MG63 (cell line): ENCODE measurements at regions not wholly inside any gene's neighbourhood (a gene's known extent, or its start where the extent isn't known, plus 50 kb on each side); places are given as distances from the start of the nearest gene placed in this dataset.

ENCODE experiments used
- DNase-seq: peaks from one replicate; pipeline ENCODE4 v3.0.0-alpha.2; 2020
- H3K27me3 ChIP-seq: fragments of 250-450 bp; sonication (Bioruptor Pico); 2 replicates; pipeline ENCODE4 v1.5.1; 2020; ENCODE audit warnings: mild to moderate bottlenecking, moderate library complexity
- H3K36me3 ChIP-seq: fragments of 250-450 bp; sonication (Bioruptor Pico); 2 replicates; pipeline ENCODE4 v1.5.1; 2020; ENCODE audit warnings: mild to moderate bottlenecking, moderate library complexity
- H3K4me3 ChIP-seq: fragments of 250-450 bp; sonication (Bioruptor Pico); 2 replicates; pipeline ENCODE4 v1.5.1; 2020; ENCODE audit warnings: mild to moderate bottlenecking, moderate library complexity
- H3K9me3 ChIP-seq: fragments of 250-450 bp; sonication (Bioruptor Pico); 2 replicates; pipeline ENCODE4 v1.5.1; 2020; ENCODE audit warnings: mild to moderate bottlenecking, moderate library complexity

DNA sequence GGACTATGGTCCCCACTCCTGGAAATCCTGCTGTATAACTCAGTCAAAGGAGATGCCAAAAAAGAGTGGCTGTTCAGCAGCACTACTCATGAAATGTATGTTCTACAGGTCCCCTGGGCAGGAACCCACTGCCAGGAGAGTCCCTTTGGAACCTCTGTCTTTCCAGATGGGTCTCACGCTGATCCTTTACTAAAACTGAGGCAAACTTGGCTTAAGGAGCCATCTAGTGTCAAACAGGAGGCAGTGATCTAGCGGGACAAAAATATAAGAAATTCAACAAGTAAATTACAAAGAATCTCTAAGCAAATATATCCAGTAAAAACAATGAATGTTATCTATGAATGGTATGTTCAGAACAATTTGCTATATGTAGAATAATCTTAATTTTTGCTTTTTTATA, 80.5 kb upstream of the PRMT6 start:
- Histone ChIP-seq H3K36me3 (no peaks in the 10 kb centered on the region), H3K27me3 (no peaks in the 10 kb centered on the region)

DNA sequence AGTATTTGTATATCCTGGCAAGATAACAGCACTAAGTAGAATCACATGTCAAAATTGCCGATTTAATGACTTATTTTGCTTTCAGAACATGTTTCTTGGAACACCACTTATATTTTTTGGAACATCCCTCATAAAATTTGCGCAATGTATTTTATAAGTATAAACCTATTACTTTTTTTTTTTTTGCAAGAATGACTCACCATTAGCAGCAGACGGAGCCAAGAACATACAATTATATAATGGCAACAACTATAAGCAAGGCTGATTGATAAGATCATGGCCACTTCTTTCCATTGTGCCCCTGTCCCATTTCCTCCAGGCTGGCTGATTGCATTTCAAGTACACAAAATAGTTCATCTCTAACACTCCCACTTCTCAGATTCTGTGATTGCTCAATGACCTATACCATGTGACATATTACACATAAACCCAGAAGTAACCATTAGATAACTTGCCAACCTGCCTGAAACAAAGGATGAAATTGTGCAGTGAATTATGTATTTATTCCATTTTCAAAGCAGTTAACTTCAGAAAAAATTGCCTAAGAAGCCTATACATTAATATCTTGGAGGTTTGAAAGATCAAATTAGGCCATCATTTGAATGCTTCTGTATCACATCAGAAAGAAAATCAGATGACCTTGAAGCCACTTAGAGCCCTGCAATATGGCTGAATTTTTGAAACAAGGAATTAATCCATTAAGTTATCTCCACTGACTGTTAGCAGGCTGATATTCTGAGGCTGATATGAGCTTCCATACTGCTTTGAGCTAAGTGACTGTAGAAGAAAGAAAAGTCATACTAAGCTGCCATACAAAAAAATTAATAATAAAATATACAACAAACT, 77.8 kb upstream of the PRMT6 start:
- Histone ChIP-seq H3K4me3 (no peak overlapping the region), H3K36me3 (no peaks in the 10 kb centered on the region), H3K9me3 (no peaks in the 10 kb centered on the region), H3K27me3 (no peaks in the 10 kb centered on the region)
- peak; percentile 15 for DNase-seq

More for the DNA sequence above, 80.5 kb upstream of the PRMT6 start:
- H3K9me3 ChIP-seq: no peaks in the 10 kb centered on the region
- H3K4me3 ChIP-seq: no peak overlapping the region
- DNase-seq: no peak

DNA sequence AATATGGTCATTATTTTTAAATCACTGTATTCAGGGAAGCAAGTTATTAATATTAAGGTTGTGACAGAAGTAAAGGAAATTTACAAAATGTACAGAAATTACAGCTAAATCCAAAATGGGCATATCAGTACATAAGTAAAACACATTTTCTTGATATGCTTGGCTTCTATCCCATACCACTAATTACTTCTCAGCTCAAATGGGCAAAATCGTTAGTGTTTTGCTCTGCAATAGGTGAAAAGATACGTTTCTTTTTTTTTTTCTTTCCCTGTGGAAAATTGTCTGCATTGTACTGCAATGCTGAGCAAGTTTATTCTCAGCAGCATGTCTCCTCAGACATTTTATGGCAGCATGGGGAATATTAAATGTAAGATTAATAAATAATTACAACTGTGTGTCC, 77.1 kb upstream of the PRMT6 start:
- Histone ChIP-seq H3K27me3 (no peaks in the 10 kb centered on the region), H3K36me3 (no peaks in the 10 kb centered on the region), H3K9me3 (no peaks in the 10 kb centered on the region), H3K4me3 (no peak overlapping the region)
- DNase-seq: no peak

DNA sequence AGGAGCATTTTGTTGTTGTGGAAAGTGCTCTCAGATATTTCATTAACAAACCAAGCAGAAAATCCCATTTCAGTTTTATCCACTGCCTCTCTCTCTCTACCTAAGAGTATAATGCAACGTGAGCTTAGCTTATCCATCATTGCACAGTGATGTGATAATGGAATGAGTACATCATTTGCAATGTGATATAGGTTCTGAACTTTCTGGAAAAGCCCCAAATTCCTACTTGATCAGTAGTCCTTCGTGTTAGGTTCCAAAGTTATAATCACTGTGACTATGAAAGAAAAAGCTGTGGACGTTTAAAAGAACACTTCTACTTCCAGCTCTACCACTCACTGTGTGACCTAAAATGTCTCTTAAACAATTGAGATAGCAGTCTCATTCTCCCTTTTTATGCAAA, 76.4 kb upstream of the PRMT6 start:
- H3K9me3 ChIP-seq: no peaks in the 10 kb centered on the region
- H3K27me3 ChIP-seq: no peaks in the 10 kb centered on the region
- no peak overlapping the region for H3K4me3 ChIP-seq
- H3K36me3 ChIP-seq: no peaks in the 10 kb centered on the region
- no peak for DNase-seq

DNA sequence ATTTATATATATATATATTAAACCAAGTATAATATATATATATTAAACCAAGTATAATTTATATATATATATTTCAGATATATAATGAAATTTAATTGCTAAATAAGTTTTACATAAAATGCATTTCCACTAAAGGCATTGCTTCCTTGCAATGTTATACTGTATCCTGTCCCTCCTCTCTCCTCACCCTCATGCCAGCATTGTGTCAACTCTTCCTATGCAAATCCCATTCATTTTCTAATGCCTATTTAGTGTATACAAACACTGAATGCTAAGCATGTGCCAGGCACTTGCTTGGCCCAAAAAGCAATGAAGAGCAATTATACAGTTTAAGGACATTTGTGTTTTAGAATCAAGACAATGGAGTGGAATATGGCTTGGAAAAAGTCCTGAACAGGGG, 71.7 kb upstream of the PRMT6 start:
- Histone ChIP-seq H3K27me3 (no peaks in the 10 kb centered on the region), H3K36me3 (no peaks in the 10 kb centered on the region), H3K4me3 (no peak overlapping the region), H3K9me3 (no peaks in the 10 kb centered on the region)
- DNase-seq: no peak

DNA sequence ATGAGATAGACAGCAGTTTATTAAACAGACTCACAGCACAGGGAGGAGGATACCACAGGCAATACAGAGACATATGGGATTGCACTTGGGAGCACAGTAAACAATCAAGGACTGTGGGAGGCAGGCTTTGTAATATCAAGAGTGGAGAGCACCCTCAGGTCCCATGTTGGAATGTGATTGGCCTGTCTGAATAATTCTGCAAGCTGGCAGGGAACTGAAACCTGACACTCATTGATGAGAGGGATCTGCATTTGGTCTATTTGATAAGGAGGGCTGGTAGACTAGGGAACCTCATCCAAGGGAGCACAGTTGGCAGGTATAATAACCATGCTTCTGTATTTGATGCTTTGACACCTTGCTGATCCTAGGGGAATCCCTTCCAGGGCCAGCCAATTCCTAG, 69.9 kb upstream of the PRMT6 start:
- Histone ChIP-seq H3K9me3 (no peaks in the 10 kb centered on the region), H3K27me3 (no peaks in the 10 kb centered on the region), H3K36me3 (no peaks in the 10 kb centered on the region), H3K4me3 (no peak overlapping the region)
- DNase-seq: no peak

DNA sequence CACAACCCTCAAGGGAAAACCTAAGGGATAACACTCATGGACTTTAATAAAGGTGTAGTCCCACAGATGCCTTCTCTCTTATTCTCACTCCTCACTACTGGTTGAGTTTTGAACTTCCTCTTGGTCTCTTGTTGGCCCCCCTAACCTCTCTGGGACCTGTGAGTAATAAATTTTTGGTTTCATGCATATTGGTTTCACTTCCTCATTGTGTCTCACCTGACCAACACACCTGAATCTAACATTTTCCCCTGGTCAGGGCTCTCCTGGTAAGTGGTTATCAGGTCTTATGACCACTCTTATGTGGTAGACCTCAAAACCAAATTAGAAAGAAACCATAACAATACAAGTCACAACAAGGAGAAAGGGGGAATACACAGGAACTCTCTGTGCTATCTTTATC, 60.5 kb upstream of the PRMT6 start:
- Histone ChIP-seq H3K27me3 (no peaks in the 10 kb centered on the region), H3K36me3 (no peaks in the 10 kb centered on the region), H3K9me3 (no peaks in the 10 kb centered on the region; the same call in 1 of the 2 replicates), H3K4me3 (no peak overlapping the region)
- DNase-seq: no peak

DNA sequence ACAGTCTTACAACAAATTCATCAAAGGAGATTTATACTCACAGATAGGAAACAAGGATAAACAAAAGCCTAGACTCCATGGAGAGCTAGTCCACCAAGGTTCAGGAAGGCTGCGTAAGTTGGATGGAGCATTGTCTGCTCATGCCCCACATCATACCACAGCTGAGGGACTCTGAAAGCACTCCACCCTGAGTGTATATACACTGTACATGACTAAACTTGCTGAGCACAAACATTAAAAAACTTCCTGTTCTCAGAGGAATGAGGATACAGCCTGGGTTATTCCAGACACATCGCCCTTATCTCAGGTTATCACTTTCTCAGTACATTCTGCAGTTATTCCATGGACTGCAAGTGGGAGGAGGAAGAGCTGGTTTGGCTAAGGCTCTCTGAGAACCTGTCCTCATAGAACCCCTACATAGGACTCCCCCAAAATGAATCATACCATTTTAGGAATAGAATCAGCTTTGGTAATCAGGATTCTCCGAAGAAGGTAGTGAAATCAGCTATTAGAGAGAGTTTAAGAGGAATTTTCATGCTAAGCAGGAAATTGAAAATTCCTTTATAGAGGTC, 58.0 kb upstream of the PRMT6 start:
- no peaks in the 10 kb centered on the region for H3K27me3 ChIP-seq
- H3K36me3 ChIP-seq: no peaks in the 10 kb centered on the region
- H3K4me3 ChIP-seq: no peak overlapping the region
- no peak for DNase-seq
- no peaks in the 10 kb centered on the region; the same call in 1 of the 2 replicates for H3K9me3 ChIP-seq

DNA sequence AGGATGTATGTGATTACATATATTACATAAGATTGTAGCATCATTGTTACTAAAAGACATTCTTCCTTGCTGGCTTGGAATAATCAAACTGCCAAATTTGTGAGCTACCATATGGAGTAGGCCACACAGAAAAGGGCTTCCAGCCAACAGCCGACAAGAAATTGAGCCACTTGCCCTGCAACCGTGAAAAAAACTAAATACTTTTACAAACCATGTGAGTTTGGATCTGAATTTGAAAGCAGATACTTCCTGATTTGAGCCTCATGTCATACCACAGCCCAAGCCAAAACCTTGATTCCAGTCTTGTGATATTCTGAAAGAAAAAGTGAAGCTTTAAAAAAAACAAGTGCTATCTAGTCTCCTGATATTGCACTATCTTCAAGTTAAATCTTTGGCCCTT, 55.6 kb upstream of the PRMT6 start:
- DNase-seq: peak; percentile 23
- no peaks in the 10 kb centered on the region for H3K27me3 ChIP-seq
- H3K4me3 ChIP-seq: no peak overlapping the region
- H3K36me3 ChIP-seq: no peaks in the 10 kb centered on the region
- H3K9me3 ChIP-seq: no peaks in the 10 kb centered on the region

DNA sequence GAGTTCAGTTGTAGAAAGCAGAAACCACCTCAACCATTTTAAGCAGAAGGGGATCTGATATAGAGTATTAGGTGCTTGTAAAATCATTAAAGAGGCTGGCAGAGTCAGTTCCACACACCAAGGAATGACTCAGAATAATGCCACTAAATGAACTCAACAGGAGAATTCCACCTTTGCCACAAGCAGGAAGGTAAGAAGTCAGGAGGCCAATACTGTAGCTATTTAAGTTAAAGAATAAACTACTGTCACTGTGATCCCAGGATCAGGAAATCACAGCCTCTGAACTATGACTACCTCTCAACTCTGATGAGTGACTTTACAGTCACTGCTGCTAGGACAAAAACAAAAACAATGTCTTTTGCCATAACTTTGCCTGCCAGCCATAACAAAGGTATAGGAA, 52.5 kb upstream of the PRMT6 start:
- no peak overlapping the region for H3K4me3 ChIP-seq
- DNase-seq: no peak
- no peaks in the 10 kb centered on the region for H3K36me3 ChIP-seq
- no peaks in the 10 kb centered on the region for H3K9me3 ChIP-seq
- H3K27me3 ChIP-seq: no peaks in the 10 kb centered on the region

DNA sequence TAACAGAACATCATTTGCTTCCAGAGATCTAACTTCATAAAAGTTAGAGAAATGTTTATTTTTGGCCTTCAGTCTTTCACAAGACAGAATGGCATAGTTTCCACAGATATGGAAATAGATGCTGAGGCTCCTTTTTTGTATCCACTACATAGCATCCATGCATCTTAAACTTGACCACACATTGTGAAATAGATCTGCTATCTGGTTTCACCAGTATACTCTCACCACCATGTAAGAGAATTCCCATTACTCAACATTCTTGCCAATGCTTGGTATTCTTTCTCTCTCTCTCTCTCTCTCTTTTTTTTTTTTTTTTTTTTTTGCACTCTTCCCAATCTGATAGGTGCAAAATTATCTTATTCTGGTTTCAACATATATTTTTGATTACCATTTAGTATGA, 52.1 kb upstream of the PRMT6 start:
- H3K36me3 ChIP-seq: no peaks in the 10 kb centered on the region
- no peak overlapping the region for H3K4me3 ChIP-seq
- DNase-seq: no peak
- no peaks in the 10 kb centered on the region for H3K9me3 ChIP-seq
- H3K27me3 ChIP-seq: no peaks in the 10 kb centered on the region
